HG03025 (cell line): ENCODE measurements at regions not wholly inside any gene's neighbourhood (a gene's known extent, or its start where the extent isn't known, plus 50 kb on each side); places are given as distances from the start of the nearest gene placed in this dataset.

Experiments used
- ATAC-seq: cut with Tn5 transposase; IDR thresholded peaks from one replicate; pipeline ENCODE4 v1.9.1; 2021; ENCODE audit warnings: mild to moderate bottlenecking, moderate library complexity; ENCODE audit not compliant: unreplicated experiment, low FRiP score

DNA sequence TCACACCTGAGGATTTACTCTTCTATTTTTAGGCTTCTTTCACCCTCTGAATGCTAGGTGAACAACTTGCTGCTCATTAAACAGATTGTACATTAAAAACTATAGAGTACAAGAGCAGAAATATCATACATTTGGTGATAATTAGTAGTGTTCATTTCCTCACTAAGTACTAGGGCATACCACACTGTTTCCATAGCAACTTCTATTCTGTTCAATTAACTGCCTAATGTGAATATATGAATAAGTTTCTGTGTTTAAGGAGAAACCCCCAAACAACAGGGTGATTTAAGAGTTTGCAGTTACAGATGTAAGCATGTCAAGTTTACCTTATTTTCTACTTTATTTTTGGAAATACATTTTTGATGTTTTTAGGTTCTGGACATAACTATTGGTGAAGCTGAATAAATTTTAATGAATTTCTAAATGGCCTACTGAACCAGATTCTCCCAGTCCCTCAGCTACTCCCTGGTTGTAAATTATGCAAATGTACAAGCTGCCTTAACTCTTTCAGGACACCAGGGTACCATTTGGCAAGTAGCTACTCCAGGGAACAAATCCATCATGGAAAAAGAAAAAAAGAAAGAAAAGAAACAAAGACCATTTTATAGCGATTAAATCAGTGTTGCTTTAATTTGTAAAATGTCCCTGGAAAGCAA lies 199.8 kb upstream of the NAV3 start:
- ATAC-seq = no peak

DNA sequence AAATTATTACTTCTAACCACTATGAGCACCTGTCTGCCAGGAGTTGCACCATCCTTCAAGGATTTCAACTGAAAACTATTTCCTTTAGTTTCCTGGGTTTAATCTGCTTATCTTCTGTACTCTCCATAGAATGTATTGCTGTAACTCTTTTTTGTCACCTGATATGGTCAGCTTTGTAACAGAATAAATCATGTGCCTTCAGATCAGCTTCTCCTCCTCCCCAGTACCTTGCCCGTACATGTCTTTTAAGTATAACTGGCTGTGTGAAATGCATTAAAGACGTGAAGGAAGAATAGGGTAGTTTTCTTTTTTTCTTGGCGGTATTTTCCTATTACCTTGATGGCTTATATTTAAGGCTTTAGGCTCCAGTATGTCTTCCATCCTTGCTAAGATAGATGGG lies 200.3 kb upstream of the NAV3 start:
- ATAC-seq = no peak

DNA sequence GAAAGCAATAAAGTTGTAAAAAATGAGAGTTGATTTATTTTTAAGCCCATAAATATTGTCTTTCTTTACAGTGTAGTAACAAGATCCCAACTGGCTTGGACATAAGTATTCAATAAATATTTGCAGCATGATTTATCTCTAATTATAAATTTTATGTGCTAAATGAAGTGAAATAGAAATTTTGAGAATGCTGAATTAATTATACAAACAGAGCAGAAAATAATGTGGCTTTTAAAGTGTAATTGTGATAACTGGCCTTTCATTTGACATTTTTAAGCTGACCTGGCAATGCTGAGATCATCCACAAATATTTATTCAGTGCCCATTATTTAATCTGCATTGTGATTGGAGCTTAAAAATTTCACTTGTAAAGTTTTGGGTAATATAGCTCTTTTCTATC lies 201.6 kb upstream of the NAV3 start:
- no peak for ATAC-seq

DNA sequence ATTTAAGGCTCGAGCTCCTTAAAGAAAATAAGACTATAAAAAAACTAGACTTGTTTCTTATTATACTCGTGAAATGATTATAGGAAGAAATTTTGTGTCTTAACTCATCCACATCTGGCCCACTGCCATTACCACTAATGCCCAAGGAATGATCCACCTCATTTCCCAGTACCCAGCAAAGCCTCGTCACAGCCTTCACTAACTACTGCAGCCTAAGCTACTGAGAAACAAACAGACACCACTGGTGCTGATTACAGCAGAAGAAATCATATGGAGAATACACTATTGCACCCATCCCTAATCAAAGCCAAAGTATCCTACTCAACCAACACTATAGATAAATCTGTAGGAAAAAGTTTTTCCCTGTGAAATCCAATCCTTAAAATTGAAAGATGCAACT lies 205.3 kb upstream of the NAV3 start:
- no peak for ATAC-seq

DNA sequence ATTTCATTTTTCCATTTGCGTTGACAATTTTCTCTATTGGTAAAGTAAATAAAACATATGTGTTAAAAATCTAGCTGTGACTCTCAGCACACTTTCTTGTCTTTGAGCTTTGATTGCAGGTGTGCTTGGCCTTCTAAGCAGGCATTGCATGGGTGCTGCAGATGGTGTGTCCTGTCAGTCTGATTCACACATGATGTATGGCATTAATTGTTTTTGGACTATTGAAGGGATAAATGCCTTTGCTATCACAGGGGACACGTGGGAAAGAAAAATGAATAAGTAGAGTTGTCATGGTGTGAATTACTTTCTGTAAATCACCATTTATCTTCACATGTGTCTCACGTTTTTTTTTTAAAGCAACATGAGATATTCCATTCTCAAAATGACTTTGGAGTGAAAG lies 211.3 kb upstream of the NAV3 start:
- ATAC-seq = no peak

DNA sequence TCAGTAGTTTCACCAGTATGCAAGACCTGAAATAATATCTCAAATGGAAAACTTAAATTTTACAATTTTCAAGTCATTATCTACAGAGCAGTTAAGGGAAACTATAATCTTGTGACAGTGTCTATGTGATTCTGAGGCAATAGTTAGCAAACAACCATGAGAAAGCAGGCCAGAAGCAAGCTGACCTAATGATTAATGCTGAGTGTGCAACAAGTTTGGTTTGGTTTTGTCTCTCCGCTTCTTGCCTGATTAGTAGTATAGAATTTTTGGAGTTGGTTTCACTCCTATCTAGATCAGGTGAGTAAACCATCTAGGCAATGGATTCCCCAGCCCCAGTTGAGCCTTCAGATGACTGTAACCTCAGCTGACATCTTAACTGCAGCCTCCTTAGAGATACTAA lies 212.9 kb upstream of the NAV3 start:
- no peak for ATAC-seq

DNA sequence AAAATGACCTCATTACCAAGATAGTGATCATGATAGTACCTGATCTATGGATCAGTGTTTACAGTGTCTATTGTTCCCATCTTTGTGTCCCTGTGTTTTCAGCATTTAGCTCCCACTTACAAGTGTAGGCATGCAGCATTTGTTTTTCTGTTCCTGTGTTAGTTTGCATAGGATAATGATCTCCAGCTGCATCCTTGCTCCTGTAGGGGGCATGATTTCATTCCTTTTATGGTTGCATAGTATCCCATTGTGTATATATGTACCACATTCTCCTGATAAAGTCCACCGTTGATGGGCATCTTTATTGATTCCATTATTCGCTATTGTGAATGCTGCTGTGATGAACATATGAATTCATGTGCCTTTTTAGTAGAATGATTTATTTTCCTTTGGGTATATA lies 215.4 kb upstream of the NAV3 start:
- ATAC-seq = no peak

DNA sequence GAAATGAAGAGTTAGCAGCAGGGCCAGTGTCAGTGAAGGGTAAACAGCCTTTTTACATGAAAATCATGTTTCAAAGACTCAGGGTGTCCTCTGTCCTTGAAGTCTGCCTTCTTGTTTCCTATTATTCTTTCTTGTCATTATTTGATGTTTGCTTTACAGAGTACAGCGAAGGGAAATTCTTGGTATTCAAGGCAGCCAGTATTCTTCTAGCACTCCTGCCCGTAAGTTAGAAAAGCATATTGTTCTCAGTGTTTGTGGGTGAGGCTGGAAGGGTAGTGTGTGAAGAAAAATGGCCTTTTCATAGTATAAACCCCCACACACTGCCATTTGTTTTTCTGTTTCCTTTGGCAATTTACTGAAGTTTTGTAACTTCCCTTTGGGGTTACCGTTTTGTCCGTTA lies 217.3 kb upstream of the NAV3 start:
- no peak for ATAC-seq

DNA sequence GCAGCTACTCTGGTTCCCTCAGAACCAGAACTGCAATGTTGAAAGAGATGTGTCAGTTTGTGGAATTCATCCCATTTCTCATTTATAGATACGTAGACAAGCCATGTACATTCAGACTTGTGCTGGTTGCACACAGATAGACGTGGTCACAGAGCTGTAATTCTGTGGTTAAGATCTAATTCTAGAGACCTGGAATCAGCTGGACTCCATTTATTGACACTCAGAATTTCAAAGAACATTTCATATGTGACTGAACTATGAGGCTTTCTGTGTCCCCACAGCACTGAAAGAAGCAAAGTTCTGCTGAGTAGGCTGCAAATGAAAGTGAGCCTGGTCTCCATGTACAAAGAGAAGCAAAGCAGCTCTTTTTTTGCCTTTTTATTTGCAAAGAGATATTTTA lies 220.2 kb upstream of the NAV3 start:
- ATAC-seq = no peak

DNA sequence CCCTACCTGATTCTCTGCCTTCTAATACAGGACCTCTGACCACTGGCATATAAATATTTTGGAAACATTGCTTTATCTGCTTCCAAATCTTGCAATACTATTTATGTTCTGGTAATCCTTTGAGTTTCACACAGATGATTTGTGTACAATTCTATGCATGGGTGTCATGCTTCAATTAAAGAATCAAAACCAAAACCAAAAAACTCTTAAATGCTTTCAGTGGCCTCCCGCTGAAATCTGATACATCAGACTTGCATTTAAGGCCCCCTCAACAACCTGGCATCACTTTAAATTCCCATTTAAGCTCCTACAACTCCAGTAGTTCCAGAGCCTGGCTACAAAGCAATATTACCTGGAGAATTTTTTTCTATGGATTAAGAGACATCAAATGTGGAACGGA lies 221.7 kb upstream of the NAV3 start:
- ATAC-seq = no peak

DNA sequence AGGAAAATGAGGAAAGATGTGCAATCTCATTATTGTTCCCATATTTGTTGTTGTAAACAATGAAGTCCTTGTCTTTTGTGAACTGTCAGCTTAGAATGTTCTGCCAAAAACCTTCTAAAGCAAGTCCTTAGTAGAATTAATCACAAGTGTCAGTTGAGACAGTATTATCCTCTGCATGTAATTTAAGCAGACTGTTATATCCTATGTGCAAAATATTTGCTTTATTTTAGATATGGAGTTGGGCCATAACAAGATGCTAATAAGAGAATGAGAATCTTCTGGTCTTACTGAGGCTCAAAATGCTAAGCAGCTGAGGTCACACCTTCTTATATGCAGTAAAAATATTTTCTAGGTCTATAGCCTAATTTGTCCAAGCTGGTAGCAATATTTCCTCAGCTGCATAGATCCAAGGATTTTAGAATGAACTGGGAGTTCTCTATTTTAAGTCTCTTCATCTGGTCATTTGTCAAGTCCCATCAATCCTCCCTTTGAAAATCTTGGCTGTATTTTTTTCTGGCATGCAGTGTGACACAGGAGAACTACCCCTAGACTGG lies 222.3 kb upstream of the NAV3 start:
- ATAC-seq = no peak

DNA sequence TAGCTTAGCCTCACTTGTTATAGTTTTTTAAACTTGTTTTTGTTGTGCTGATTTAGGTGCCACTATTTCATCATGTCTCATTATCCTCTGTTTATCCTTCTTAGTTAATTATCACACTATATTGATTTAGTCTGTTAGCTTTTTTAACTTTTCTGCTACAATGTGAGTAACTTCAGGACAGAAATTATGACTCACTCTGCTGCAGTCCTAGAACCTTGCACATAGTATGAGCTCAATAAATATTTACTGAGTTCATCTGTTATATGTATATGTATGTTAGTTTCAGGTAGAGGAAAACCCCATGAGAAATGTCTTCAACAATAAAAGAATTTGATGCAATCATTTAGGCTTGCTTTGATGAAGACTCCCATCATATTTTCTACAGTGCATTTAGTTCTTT lies 224.3 kb upstream of the NAV3 start:
- ATAC-seq = no peak

DNA sequence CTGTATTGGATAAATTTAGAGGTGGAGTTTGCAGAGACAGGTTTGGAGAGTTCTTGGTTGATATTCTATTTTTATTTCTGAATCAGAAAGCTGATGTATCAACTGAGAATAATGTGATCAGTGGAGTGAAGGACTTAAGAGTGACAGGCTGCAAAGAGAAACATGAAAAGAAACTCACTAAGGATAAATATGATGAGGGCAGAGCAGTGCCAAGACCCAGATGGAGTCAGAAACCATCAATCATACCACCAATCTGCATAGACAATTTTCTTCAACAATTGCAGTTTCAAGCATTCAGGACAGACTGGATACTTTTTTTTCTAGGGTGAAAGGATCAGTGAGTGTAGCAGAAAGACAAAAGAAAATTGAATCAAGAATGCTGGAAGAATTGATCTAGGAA lies 226.7 kb upstream of the NAV3 start:
- ATAC-seq = no peak

DNA sequence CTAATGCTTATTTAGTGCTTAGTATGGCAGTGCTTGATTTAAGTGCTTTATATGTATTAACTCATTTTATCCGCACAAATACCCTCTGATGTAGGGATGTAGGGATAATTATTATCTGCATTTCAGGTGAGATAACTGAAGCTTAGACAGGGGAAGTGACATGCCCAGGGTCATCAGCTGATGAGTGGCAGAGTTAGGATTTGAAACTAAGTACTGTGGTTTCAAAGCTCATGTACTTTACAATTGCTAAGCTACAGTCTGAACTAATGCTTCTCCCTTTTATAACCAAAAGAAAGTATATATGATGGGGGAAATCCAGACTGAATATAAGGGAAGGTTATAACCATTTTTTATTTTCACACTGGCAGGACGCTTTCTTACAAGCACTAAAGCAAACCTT lies 229.6 kb upstream of the NAV3 start:
- ATAC-seq = no peak

DNA sequence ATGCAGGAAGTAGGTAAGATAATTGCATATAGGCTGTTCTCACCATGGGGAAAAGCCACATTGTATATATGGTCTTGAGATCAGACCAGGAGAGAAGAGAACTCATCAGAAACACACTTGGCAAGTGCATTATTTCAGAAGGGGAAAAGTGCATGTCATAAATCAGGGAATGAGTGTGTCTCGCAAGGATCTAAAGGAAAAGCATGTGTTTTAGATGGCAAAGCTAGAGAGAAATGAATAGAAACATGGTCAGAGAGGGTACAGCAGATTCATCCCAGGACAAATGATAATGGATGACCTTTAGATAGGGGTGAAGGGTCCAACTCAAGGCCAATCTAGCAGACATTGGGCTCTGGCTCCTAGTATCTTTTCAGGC lies 230.2 kb upstream of the NAV3 start:
- ATAC-seq = no peak

DNA sequence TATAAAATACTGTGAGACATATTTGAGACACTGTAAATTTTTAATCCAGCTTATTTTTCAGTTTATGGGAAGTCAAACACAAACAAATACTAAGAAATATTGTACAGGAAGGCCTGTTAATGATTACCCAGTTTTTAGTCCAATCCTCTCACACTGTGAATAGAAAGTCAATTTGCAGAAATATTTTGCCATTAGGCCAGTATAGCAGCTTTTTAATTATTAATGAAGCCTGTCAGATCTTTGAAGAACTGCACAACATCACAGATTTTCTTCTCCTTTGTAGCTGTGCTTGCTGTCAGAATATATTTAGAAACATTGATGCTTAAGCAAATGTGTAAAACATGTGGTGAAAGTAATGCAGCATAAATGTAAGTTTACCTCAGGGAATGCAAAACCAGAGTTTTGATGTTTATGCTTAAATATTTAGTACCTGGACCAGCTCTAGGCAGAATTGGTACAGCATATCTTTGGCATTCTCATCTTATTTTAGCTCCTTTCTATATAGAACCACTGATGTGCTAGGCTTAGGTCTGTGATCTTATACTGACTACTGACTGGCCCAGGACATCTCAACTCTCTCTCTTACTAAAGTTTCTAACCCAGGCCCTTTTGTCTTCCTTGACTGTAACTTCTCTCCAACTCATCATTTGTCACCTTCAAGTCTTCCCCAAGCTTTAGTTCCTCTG lies 230.8 kb upstream of the NAV3 start:
- ATAC-seq = no peak

DNA sequence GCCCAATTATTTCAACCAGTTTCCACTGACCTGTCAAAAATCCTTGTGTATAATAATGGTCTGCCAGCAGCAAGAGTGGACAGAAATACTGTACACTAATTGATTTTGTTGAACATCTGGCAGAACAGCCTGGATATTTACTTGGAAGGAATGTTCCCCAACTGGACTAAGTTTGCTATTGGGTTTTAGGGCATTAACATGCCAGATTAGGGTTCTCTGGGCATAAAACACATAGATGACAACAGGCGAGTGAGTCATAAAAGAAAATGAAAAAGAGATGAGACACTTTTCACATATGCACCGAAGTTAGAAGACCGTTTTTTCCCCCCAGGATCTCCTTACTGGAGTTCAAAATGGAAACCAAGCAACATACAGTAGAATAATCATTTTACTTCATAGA lies 236.3 kb upstream of the NAV3 start:
- no peak for ATAC-seq

DNA sequence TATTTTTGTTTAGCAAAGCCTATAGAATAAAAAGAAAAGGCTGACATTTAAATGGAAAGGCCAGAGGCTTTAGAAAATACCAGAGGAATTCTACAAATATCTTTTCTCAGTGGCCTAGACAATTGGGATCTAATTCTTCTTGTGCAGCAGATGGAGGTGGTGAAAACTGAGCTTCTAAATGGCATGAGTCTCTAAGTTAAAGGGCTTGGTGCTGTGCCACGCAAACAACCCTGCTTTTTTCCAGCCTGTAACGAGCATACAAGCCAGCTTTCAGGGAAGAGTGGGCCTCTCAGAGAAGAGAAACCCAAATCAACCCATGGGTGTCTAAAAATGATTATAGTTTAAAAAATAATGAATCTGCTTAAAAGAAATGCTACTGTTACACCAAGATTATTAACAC lies 237.9 kb upstream of the NAV3 start:
- ATAC-seq = no peak

DNA sequence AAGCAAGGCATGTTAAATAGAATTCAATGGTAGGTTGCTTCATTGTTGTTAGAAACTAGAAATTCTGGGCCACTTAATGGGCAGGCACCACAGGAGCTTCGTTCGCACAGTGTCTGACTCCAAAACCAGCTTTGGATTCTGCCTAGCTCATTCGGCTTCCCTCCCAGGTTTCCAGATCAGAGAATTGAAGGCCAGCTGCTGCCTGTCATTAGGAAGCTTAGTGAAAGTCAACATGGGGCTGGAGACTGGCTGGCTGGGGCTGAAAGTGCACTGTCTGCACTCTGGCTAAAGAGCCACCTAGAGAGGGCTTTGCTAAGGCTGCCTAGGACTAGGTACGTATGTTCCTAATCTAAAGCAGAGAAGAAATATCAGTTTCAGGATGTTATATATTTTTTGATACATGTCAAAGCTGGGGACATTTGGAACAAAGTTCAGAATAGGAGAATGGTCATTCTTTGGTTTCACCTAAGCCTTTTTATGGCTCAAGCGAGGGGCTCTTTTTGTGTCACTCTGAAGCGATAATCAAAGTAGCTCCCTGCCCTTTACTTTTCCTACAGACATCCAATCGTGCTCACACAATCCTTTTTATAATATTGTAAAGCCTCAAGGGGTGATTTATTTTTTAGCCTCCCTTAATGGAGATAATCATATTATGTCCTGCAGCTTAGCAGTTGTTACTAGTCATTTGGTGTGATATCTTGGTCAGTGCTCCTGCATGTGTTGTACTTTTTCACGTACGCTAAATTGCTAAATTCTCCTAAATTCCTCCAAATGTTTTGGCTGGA lies 238.5 kb upstream of the NAV3 start:
- no peak for ATAC-seq

DNA sequence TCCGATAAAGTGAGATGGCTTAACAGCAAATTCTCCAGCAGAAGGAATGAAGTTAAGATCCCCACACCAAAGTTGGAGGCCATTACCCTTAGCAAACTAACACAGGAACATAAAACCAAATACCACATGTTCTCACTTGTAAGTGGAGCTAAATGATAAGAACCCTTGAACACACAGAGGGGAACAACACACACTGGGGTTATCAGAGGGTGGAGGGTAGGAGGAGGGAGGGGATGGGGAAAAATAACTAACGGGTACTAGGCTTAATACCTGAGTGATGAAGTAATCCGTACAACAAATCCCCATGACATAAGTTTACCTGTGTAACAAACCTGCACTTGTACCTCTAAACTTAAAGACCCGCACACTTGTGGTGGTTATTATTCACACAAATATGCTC lies 240.4 kb upstream of the NAV3 start:
- no peak for ATAC-seq

DNA sequence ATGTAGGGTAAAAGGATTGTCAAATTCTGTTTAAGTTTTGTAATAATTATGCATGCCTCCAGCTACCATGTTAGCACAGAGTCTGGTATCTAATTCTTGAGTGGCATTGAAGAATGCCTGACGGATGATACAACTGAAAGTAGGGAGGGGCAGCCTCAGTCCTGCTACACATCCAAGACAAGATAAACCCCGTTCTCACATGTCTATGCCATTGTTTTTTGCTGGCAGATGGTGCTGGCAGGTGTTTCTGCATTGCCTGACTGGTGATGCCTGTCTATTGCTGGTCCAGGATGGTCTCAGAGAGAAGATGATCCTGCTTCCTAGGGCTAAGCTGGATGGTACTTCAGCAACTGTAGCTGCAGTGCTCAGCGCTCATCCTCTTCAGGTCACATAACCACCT lies 245.8 kb upstream of the NAV3 start:
- ATAC-seq = no peak
